K562 (cell line): ENCODE measurements at regions not wholly inside any gene's neighbourhood (a gene's known extent, or its start where the extent isn't known, plus 50 kb on each side); places are given as distances from the start of the nearest gene placed in this dataset.

ENCODE experiments used
- ATAC-seq: fragments of 200-7000 bp; cut with Tn5 transposase; 3 replicates; pipeline ENCODE4 v1.9.1; 2020; ENCODE audit warnings: moderate library complexity
- BruUV-seq: library from RNA; stranded (reverse); fragments of 400-500 nt; replicated peaks from 2 replicates; lab custom pipeline; 2021; lab: Mats Ljungman, UMichigan
- CTCF ChIA-PET: fragments of 300-600 bp; formaldehyde crosslinking; extraction: SDS; loops from one replicate; lab custom pipeline; 2021; ENCODE audit warnings: low intra/inter-chr PET ratio; lab: Yijun Ruan, JAX
- POLR2A ChIA-PET: fragments of 300-600, 350-650 bp; sonication (Branson Sonifier 250); formaldehyde crosslinking; extraction: SDS; loops from one replicate; lab custom pipeline; 2021; ENCODE audit warnings: antibody characterized with exemption, inconsistent platforms; lab: Yijun Ruan, JAX
- DNase-seq, 4 experiments: peaks; one replicate each; pipeline versions ENCODE4 v3.0.0 to v3.0.0-alpha.2; 2011 to 2018; ENCODE audit warnings: low spot score in 3 of 4, mixed read lengths in 3 of 4; ENCODE audit errors: extremely low read depth in 1 of 4
- FAIRE-seq: peaks from 2 replicates; lab custom pipeline; 2011; peaks lifted over from hg19 to GRCh38; lab: Jason Lieb, UNC
- H2AFZ ChIP-seq: 2 replicates; pipeline ENCODE4 v1.6.0; 2011; ENCODE audit warnings: low read depth, low read length, control low read depth, inconsistent platforms
- H3K27ac ChIP-seq: fragments of 200-600 bp; 3 replicates; pipeline ENCODE4 v1.8.0; 2011; ENCODE audit warnings: low read depth, mild to moderate bottlenecking, control low read depth, inconsistent platforms, low read length, moderate library complexity, mixed read lengths; ENCODE audit errors: extremely low read depth
- H3K27me3 ChIP-seq, 2 experiments: fragments of 300-600 bp in 1 of 2; 2 replicates in 1 of 2; 3 replicates in 1 of 2; pipeline versions ENCODE4 v1.6.0 to v1.8.0; 2011; ENCODE audit warnings: inconsistent platforms in 2 of 2, low read length in 2 of 2, mild to moderate bottlenecking in 1 of 2, mixed read lengths in 1 of 2, moderate library complexity in 1 of 2; ENCODE audit not compliant: control insufficient read depth in 2 of 2, insufficient read depth in 2 of 2
- H3K36me3 ChIP-seq: fragments of 300-600 bp; 3 replicates; pipeline ENCODE4 v1.8.0; 2011; ENCODE audit warnings: mild to moderate bottlenecking, low read length, inconsistent platforms; ENCODE audit not compliant: control insufficient read depth, insufficient read depth
- H3K4me1 ChIP-seq, 2 experiments: fragments of 200-600 bp in 1 of 2; replicated peaks in 1 of 2; 2 replicates in 1 of 2; 3 replicates in 1 of 2; pipeline versions ENCODE4 v1.5.1 to v1.8.0; 2011; ENCODE audit warnings: inconsistent platforms in 2 of 2, low read length in 2 of 2, mild to moderate bottlenecking in 1 of 2, mixed read lengths in 1 of 2, moderate library complexity in 1 of 2; ENCODE audit not compliant: control insufficient read depth in 2 of 2, insufficient read depth in 2 of 2
- H3K4me2 ChIP-seq: 2 replicates; pipeline ENCODE4 v1.6.1; 2011; ENCODE audit warnings: low read length, control low read depth, inconsistent platforms, mixed read lengths; ENCODE audit not compliant: insufficient read depth
- H3K4me3 ChIP-seq: fragments of 200-600 bp; sonication (generic), shearing (Covaris generic); 2 replicates; pipeline ENCODE4 v1.5.1; 2016; ENCODE audit warnings: control low read depth, inconsistent platforms
- H3K79me2 ChIP-seq: fragments of 200-600 bp; 3 replicates; pipeline ENCODE4 v1.8.0; 2011; ENCODE audit warnings: low read length, inconsistent platforms; ENCODE audit not compliant: control insufficient read depth, insufficient read depth
- H3K9ac ChIP-seq, 2 experiments: 2 replicates each; pipeline versions ENCODE4 v1.6.0 to v1.6.1; 2011; ENCODE audit warnings: low read depth in 2 of 2, low read length in 2 of 2, control low read depth in 1 of 2, inconsistent platforms in 1 of 2, mild to moderate bottlenecking in 1 of 2, mixed read lengths in 1 of 2; ENCODE audit not compliant: insufficient read depth in 1 of 2
- H3K9me1 ChIP-seq: one replicate; pipeline ENCODE4 v1.6.0; 2011; ENCODE audit warnings: inconsistent platforms, mild to moderate bottlenecking, low read length, moderate library complexity; ENCODE audit not compliant: control insufficient read depth, insufficient read depth
- H3K9me3 ChIP-seq: replicated peaks from 2 replicates; pipeline ENCODE4 v1.5.1; 2011; ENCODE audit warnings: low read depth, low read length, inconsistent platforms; ENCODE audit not compliant: control insufficient read depth, insufficient read depth
- H4K20me1 ChIP-seq: replicated peaks from 2 replicates; pipeline ENCODE4 v1.6.1; 2011; ENCODE audit warnings: low read length, inconsistent platforms, mixed read lengths; ENCODE audit not compliant: control insufficient read depth, insufficient read depth
- ELF1 ChIP-seq: fragments of 200-800 bp; sonication (Bioruptor generic); IDR thresholded peaks from 2 replicates; pipeline ENCODE4 v1.6.1; 2016; ENCODE audit warnings: missing genetic modification characterization, missing compliant biosample characterization
- FUS ChIP-seq: fragments of 200-400 bp; formaldehyde crosslinking; optimal IDR thresholded peaks from 2 replicates; pipeline ENCODE3; 2017; ENCODE audit warnings: low read depth, low read length
- HNRNPH1 ChIP-seq: fragments of 200-400 bp; formaldehyde crosslinking; optimal IDR thresholded peaks from 2 replicates; pipeline ENCODE3; 2017; ENCODE audit warnings: low read depth, mild to moderate bottlenecking, low read length, moderate library complexity
- SP2 ChIP-seq: IDR thresholded peaks from 2 replicates; pipeline ENCODE4 v1.6.1; 2011; ENCODE audit warnings: mild to moderate bottlenecking, low read depth, low read length, moderate library complexity; ENCODE audit not compliant: poor library complexity, severe bottlenecking; ENCODE audit errors: extremely low read depth
- STAT5A ChIP-seq: IDR thresholded peaks from 2 replicates; pipeline ENCODE4 v1.6.1; 2012; ENCODE audit warnings: low read length, inconsistent platforms, borderline replicate concordance
- ZFPM2 ChIP-seq: fragments of 250-450 bp; sonication (Bioruptor Pico); IDR thresholded peaks from 2 replicates; pipeline ENCODE4 v1.5.1; 2022; ENCODE audit warnings: mild to moderate bottlenecking
- WGBS: fragments of 100-300 bp; shearing (Covaris generic); methylation state at CpG from one replicate; pipeline ENCODE4 v1.1.6; 2016; ENCODE audit warnings: low coverage, mixed read lengths; ENCODE audit not compliant: insufficient coverage; ENCODE audit errors: missing lambda C conversion rate; 5-methylcytosine and 5-hydroxymethylcytosine counted together
- in situ Hi-C: fragments of 300-500 bp; cut with MboI; formaldehyde crosslinking; loops from 4 replicates; pipeline ENCODE4 v1.15.0; 2018; ENCODE audit warnings: inconsistent platforms, mixed read lengths
- intact Hi-C: fragments of 100-400 bp; cut with micrococcal nuclease; formaldehyde crosslinking; loops from 2 replicates; pipeline ENCODE4 v1.14.2; 2022
- TF ChIP-seq, protein P1 (sequence below): sonication (generic); formaldehyde crosslinking; IDR thresholded peaks from 2 replicates; pipeline ENCODE4 v1.8.1; 2023; ENCODE audit warnings: mild to moderate bottlenecking, missing genetic modification reagents
- TF ChIP-seq, protein P2 (sequence below): fragments of 450-650 bp; IDR thresholded peaks from 2 replicates; pipeline ENCODE4 v1.6.1; 2016; ENCODE audit warnings: mild to moderate bottlenecking
- TF ChIP-seq, protein P3 (sequence below): fragments of 150-350 bp; IDR thresholded peaks from 2 replicates; pipeline ENCODE4 v1.6.1; 2014; ENCODE audit warnings: low read depth, mild to moderate bottlenecking, low read length, borderline replicate concordance

DNA sequence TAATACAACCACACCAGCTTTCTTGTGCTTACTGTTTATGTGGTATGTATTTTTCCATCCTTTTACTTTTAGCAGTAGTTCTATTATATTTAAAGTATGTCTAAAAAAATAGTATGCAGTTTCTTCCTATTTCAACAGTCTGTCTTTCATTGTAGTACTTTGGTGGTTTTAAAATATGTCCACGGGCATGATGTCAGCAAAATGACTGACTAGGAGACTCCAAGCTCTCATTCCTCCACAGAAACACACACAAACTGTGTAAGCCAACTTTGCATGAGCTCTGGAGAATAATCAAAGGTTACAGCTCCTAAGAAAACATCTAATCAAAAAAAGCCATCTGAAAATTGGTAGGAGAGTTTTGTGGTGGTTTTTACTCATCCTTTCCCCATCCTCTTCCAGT is 56.1 kb downstream of the TEX51 start:
- Histone ChIP-seq H3K4me1 (no peaks in the 10 kb centered on the region), H3K9ac (no peak overlapping the region), H3K36me3 (no peaks in the 10 kb centered on the region), H2AFZ (no peak overlapping the region), H3K9me3 (no peaks in the 10 kb centered on the region), H3K9me1 (no peaks in the 10 kb centered on the region), H3K27me3 (no peaks in the 10 kb centered on the region; a peak in 1 of 5 replicates), H3K27ac (no peak overlapping the region), H3K4me2 (no peak overlapping the region), H4K20me1 (no peaks in the 10 kb centered on the region)
- no peak for DNase-seq
- ATAC-seq = no peak
- POLR2A ChIA-PET = no interaction called here
- TF ChIP-seq, protein P1, sequence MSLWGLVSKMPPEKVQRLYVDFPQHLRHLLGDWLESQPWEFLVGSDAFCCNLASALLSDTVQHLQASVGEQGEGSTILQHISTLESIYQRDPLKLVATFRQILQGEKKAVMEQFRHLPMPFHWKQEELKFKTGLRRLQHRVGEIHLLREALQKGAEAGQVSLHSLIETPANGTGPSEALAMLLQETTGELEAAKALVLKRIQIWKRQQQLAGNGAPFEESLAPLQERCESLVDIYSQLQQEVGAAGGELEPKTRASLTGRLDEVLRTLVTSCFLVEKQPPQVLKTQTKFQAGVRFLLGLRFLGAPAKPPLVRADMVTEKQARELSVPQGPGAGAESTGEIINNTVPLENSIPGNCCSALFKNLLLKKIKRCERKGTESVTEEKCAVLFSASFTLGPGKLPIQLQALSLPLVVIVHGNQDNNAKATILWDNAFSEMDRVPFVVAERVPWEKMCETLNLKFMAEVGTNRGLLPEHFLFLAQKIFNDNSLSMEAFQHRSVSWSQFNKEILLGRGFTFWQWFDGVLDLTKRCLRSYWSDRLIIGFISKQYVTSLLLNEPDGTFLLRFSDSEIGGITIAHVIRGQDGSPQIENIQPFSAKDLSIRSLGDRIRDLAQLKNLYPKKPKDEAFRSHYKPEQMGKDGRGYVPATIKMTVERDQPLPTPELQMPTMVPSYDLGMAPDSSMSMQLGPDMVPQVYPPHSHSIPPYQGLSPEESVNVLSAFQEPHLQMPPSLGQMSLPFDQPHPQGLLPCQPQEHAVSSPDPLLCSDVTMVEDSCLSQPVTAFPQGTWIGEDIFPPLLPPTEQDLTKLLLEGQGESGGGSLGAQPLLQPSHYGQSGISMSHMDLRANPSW (CRISPR knock-in tag) = no peak
- TF ChIP-seq, protein P2, sequence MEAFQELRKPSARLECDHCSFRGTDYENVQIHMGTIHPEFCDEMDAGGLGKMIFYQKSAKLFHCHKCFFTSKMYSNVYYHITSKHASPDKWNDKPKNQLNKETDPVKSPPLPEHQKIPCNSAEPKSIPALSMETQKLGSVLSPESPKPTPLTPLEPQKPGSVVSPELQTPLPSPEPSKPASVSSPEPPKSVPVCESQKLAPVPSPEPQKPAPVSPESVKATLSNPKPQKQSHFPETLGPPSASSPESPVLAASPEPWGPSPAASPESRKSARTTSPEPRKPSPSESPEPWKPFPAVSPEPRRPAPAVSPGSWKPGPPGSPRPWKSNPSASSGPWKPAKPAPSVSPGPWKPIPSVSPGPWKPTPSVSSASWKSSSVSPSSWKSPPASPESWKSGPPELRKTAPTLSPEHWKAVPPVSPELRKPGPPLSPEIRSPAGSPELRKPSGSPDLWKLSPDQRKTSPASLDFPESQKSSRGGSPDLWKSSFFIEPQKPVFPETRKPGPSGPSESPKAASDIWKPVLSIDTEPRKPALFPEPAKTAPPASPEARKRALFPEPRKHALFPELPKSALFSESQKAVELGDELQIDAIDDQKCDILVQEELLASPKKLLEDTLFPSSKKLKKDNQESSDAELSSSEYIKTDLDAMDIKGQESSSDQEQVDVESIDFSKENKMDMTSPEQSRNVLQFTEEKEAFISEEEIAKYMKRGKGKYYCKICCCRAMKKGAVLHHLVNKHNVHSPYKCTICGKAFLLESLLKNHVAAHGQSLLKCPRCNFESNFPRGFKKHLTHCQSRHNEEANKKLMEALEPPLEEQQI = no peak
- TF ChIP-seq SP2 (no peak), ZFPM2 (CRISPR knock-in tag) (no peak), FUS (no peak), STAT5A (no peak), ELF1 (no peak), HNRNPH1 (no peak)
- TF ChIP-seq, protein P3, sequence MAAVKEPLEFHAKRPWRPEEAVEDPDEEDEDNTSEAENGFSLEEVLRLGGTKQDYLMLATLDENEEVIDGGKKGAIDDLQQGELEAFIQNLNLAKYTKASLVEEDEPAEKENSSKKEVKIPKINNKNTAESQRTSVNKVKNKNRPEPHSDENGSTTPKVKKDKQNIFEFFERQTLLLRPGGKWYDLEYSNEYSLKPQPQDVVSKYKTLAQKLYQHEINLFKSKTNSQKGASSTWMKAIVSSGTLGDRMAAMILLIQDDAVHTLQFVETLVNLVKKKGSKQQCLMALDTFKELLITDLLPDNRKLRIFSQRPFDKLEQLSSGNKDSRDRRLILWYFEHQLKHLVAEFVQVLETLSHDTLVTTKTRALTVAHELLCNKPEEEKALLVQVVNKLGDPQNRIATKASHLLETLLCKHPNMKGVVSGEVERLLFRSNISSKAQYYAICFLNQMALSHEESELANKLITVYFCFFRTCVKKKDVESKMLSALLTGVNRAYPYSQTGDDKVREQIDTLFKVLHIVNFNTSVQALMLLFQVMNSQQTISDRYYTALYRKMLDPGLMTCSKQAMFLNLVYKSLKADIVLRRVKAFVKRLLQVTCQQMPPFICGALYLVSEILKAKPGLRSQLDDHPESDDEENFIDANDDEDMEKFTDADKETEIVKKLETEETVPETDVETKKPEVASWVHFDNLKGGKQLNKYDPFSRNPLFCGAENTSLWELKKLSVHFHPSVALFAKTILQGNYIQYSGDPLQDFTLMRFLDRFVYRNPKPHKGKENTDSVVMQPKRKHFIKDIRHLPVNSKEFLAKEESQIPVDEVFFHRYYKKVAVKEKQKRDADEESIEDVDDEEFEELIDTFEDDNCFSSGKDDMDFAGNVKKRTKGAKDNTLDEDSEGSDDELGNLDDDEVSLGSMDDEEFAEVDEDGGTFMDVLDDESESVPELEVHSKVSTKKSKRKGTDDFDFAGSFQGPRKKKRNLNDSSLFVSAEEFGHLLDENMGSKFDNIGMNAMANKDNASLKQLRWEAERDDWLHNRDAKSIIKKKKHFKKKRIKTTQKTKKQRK = no peak
- TF ChIP-seq, all 486 proteins: peak for 0
- no peak for FAIRE-seq
- intact Hi-C loops = no loop called here
- BruUV-seq = no TSS peak
- in situ Hi-C loops = no loop called here
- H3K4me3 ChIP-seq = no peak overlapping the region
- H3K79me2 ChIP-seq = no peaks in the 10 kb centered on the region
- 0% methylated on average over 1 of the region's 1 CpG for WGBS
- CTCF ChIA-PET = no interaction called here
